HG03521 (cell line): ENCODE measurements at regions not wholly inside any gene's neighbourhood (a gene's known extent, or its start where the extent isn't known, plus 50 kb on each side); places are given as distances from the start of the nearest gene placed in this dataset.
"Not testable (repeated sequence)": the region's sequence is repeated elsewhere in the genome, so short reads cannot be mapped to it uniquely, and the experiment has no call there.

Experiments used
- ATAC-seq: cut with Tn5 transposase; IDR thresholded peaks from one replicate; pipeline ENCODE4 v1.9.1; 2021; ENCODE audit warnings: mild to moderate bottlenecking, moderate library complexity; ENCODE audit not compliant: unreplicated experiment

DNA sequence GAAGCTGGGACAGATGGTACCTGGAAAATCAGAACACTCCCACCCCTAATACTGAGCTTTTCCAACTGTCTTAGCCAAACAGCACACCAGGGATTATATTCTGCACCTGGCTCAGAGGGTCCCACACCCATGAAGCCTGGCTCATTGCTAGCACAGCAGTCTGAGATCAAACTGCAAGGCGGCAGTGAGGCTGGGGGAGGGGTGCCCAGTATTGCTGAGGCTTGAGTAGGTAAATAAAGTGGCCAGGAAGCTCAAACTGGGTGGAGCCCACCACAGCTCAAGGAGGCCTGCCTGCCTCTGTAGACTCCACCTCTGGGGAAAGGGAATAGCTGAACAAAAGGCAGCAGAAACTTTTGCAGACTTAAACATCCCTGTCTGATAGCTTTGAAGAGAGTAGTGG, 403.3 kb downstream of the MBD2 start:
- ATAC-seq = not testable (repeated sequence)

DNA sequence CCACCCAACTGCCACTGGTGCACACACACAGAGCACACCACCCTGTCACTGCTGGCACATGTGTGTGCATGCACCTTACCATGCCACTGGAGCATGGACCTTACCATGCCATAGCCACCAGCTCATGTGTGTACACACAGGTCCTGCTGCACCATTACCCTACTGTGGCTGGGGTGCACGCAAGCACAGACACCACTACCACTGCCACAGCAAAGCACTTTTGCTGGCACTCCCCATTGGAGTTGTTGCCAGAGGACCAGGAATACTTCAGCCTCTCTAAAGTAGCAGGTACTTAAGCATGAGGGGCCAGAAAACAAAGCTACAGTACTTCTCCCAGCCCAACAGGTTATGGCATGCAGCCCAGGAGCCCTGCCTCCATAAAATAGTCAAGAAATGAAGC, 404.8 kb downstream of the MBD2 start:
- no peak for ATAC-seq

- no peak for ATAC-seq
Observed at GRCh38 chr18:53819174-53819573, 405.3 kb downstream of the MBD2 start.

GRCh38 chr18:53817976-53818950, 406.2 kb downstream of the MBD2 start:
- ATAC-seq = no peak

DNA sequence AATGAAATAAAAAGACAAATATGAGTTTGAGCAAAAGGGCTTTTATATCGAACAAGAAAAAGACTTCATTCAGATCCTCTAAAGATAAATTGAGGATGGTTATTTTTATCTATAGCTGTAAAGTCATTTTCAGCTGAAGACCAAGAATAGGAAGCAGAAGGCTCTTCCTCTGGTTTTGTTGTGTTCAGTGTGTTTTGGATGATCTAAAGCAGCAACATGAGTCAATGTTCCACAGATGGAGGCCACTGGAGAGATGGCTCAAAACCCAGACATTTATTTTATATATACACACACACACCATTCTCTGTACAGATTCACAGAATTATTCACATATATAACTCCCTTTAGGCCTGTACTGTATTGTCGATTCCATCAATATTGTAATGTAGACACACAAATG, 424.3 kb downstream of the MBD2 start:
- no peak for ATAC-seq

DNA sequence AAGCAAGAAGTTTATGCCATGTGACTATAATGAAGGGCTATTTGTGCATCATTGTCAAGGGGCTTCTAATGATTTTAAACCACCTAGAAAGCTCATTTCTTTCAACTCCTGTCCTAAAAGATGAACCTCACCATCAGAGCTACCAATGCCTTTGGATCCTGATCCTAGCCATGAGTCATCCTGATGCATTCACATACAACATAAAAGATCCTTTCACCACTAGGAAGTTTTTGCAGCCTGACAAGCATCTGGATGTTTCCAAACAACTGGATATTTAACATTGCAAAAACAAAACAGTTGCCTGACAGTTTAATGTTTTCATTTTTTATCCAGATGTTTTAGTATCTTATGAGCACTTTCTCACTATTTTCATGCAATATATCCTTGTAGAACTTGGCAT, 425.3 kb downstream of the MBD2 start:
- no peak for ATAC-seq

- no peak for ATAC-seq
Observed at GRCh38 chr18:53798516-53798915, 426.0 kb downstream of the MBD2 start.

GRCh38 chr18:53797998-53798495, 426.4 kb downstream of the MBD2 start:
- no peak for ATAC-seq

GRCh38 chr18:53796040-53796729, 428.3 kb downstream of the MBD2 start:
- no peak for ATAC-seq

DNA sequence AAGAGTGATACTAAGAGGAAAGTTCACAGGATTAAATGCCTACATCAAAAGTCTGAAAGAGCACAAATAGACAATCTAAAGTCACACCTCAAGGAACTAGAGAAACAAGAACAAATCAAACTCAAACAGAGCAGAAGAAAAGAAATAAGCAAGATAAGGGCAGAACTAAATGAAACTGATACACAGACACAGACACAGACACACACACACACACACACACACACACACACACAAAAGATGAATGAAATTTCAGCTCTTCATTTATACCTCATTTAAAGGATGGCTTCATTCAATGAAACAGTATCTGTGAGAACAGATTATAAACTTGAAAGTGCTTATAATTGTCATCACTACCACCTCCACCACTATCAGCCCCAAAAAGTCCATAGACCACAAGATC, 428.9 kb downstream of the MBD2 start:
- ATAC-seq = no peak

- ATAC-seq = no peak
Observed at GRCh38 chr18:53795061-53795460, 429.4 kb downstream of the MBD2 start.

DNA sequence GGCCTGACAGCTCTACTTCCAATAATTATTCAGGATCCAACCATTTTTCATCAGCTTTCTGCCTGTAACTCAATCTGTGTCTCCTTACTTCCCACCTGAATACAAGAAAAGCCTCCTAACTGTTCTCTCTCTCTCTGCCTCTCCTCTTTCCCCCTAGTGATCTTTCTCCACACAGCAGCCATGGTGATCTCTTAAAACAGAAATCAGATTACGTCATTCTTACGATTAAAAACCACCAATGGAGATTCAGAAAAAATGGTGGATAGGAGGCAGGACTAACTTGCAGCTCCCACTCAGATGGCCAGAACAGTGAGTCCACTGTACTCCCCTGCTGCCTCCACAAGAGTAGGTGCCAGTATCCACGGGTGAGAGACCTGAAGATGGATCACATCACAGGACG, 431.7 kb downstream of the MBD2 start:
- no peak for ATAC-seq

DNA sequence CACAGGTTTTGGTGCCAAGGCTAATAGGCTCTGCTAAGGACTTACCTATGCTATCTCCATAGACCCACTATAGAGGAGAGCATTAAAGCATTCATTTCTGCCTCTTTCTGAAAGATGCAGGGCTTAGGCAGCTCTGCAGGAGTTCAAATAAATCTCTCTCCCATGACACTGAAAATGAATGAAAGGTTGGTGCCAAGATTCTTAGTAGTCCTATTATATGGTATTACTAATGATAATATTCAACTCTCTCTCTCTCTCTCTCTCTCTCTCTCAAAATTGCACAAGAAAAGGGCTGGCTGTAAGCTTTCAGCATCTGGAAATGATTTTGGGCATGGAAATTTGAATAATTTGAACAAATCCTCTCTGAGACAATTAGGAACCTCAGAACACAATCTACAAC, 433.7 kb downstream of the MBD2 start:
- no peak for ATAC-seq

- no peak for ATAC-seq
Observed at GRCh38 chr18:53789376-53790247, 434.9 kb downstream of the MBD2 start.

DNA sequence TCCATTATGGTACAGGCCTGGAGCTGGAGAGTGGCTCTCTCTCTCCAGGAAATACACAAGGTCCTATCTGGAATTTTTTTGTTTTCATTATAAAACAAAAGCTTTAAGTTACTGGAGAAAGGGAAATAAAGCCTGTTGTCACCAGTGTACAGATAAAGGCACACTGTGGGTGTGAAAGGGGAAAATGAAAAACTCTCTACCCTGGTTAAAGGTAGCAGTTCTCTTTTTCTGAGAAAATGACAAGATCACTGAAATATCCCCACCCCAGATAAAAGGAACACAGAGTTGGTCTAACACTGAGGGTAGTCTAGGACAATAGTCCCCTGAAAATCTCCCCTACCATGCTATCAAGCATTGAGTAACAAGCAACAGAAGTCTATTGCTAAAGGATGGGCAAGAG, 438.7 kb downstream of the MBD2 start:
- ATAC-seq = no peak

DNA sequence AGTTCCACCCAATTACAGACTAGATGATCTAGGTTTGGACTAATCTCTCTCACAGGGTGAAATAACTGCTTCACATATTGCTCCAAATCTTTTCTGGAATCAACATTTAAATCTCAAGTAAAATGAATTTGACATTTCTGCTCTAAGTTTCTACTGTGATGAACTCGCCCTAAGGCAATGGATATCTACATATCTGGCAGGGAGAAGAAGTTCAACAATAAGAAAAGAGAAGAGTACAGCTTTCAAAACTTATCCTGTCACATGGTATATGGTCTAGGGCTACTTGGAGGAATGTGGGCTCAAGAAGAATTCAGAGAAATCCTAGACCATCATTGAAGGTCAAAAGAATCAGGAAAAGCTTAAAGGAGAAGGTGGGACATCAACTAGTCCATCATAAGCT, 440.2 kb downstream of the MBD2 start:
- ATAC-seq = no peak

DNA sequence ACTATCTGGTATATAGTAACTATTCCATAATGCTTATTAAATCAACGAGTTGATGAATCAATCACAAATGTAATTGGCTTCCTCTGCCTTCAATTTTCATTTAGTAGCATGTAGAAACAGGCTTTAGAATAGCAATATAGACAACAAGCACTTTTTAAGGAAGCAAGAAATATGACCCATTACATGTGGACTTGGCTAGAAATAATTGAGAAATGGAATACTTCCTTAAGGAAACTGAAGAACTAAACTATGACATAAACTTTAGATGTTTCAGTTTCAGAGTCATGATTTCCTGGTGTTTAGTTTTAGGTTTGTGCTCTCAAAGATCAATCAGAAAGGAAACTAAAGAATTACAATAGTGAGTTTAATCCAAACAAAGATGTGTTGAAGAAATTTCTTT, 443.8 kb downstream of the MBD2 start:
- no peak for ATAC-seq

- no peak for ATAC-seq
Observed at GRCh38 chr18:53772293-53772692, 452.2 kb downstream of the MBD2 start.

- no peak for ATAC-seq
Observed at GRCh38 chr18:53771664-53772063, 452.8 kb downstream of the MBD2 start.

GRCh38 chr18:53765211-53765610, 459.3 kb downstream of the MBD2 start:
- no peak for ATAC-seq

DNA sequence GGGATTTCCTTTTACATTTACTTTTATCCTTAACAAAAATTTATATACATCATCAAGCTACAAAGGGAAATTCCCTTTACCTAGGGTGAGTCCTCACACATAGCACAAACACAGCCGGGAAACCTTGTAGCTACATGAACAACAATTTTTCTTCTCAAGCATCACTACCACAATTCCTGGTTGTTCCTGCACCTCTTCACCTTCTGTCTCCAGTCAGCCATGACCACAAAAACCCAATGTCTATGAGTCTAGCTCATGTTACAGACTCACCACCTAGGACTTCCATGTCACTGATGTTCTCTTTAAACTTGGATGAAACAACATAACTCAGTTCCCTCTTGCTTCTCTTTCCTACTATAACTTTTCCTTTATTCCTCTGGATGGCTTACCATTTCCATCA, 460.4 kb downstream of the MBD2 start:
- no peak for ATAC-seq
